Pancreas (tissue), 10 donors: ENCODE measurements at regions not wholly inside any gene's neighbourhood (a gene's known extent, or its start where the extent isn't known, plus 50 kb on each side); places are given as distances from the start of the nearest gene placed in this dataset.

Experiments
- ATAC-seq, 4 donors: fragments of 200-7000 bp; cut with Tn5 transposase; one replicate each; pipeline versions ENCODE4 v1.8.0 to v1.9.1; 2020; ENCODE audit warnings: mild to moderate bottlenecking in 4 of 4, moderate library complexity in 4 of 4
- DNase-seq, 6 donors: peaks; one replicate each; pipeline ENCODE4 v3.0.0-alpha.2; 2020
- FAIRE-seq: peaks from 2 replicates; lab custom pipeline; 2012; peaks lifted over from hg19 to GRCh38; lab: Jason Lieb, UNC
- H3K27ac ChIP-seq, 4 donors: fragments of 200-600 bp; sonication (generic); 1 replicate in 3 of 4; 2 replicates in 1 of 4; pipeline versions ENCODE4 v1.5.0 to v1.8.0; 2020
- H3K27me3 ChIP-seq, 4 donors: fragments of 200-600 bp; one replicate each; pipeline ENCODE4 v1.8.0; 2021
- H3K36me3 ChIP-seq, 3 donors: fragments of 200-600 bp; sonication (generic) in 1 of 3; one replicate each; pipeline versions ENCODE4 v1.5.0 to v1.8.0; 2020 to 2021
- H3K4me1 ChIP-seq, 3 donors: fragments of 200-600 bp; one replicate each; pipeline ENCODE4 v1.8.0; 2021
- H3K4me3 ChIP-seq, 4 donors: fragments of 200-600 bp; sonication (generic) in 2 of 4; one replicate each; pipeline versions ENCODE4 v1.5.0 to v1.8.0; 2020 to 2021
- H3K9me3 ChIP-seq, 4 donors: fragments of 200-600 bp; one replicate each; pipeline ENCODE4 v1.8.0; 2021
- WGBS, 2 donors: extraction: QIAGEN DNeasy Blood & Tissue Kit; methylation state at CpG; one replicate each; pipeline ENCODE4 v1.1.7; 2013; 5-methylcytosine and 5-hydroxymethylcytosine counted together
- intact Hi-C, 3 donors: fragments of 100-400 bp; cut with DNase I; formaldehyde crosslinking; loops; one replicate each; pipeline versions ENCODE4 v1.11.1 to v1.14.2; 2022
- TF ChIP-seq, protein P1 (sequence below), 4 donors: fragments of 200-600 bp; sonication (generic) in 3 of 4; IDR thresholded peaks; one replicate each; pipeline versions ENCODE4 v1.5.0 to v1.8.0; 2021; ENCODE audit warnings: antibody characterized with exemption in 4 of 4
- donor health status: healthy with polysubstance abuse.
- donor health status: DM: no; HTN: no; CAD: no; lungs with moderate emphysema.
- donor health status: DM: no; HTN: no; CAD: no.
- donor health status: control.
- donor health status: control.
- donor health status: Bipolar disorder and iron deficiency.
- donor health status: DM: yes; HTN: yes; CAD: no.
- donor health status: DM: no; HTN: no; CAD: no.
- donor health status: DM: no; HTN: no; CAD: no.
- donor health status: DM: yes; HTN: yes; CAD: no.

DNA sequence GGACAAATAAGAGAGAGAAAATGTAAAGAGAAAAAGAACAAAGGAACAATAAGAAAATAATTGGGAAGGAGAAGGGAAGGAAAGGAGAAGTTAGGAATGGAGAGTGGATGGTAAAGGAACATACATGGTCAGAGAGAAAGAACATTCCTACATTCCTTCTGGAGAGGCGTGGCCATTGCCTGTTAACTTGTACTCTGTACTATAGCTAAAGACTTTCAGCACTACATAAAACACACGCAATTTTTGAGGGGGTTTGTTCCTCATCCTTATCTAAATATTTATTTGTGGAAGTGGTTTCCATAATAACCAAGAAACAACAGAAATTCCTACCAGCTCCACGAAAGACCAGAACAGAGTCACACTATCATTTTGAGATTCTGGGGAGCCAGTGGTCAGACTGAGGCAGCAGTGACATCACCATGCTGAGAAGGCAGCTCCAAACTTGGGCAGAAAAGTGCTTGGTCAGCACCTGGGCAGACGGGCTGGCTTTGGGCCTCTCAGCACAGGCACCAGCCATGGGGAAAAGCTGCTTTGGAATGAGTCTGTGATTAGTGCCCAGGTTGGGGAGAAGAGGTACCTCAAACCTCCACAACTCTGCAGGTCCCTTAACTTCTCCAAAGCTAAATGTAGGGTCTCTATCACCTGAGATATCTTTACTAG lies 125.9 kb upstream of the NTF3 start:
- Histone ChIP-seq H3K9me3 (no peaks in the 10 kb centered on the region), H3K27ac (no peak overlapping the region), H3K36me3 (no peaks in the 10 kb centered on the region), H3K27me3 (peaks cover 0 to 8% (median 0%) of the 10 kb centered on the region in 4 donors), H3K4me3 (no peak overlapping the region), H3K4me1 (no peaks in the 10 kb centered on the region)
- no peak for FAIRE-seq
- no peak for DNase-seq
- TF ChIP-seq, protein P1, sequence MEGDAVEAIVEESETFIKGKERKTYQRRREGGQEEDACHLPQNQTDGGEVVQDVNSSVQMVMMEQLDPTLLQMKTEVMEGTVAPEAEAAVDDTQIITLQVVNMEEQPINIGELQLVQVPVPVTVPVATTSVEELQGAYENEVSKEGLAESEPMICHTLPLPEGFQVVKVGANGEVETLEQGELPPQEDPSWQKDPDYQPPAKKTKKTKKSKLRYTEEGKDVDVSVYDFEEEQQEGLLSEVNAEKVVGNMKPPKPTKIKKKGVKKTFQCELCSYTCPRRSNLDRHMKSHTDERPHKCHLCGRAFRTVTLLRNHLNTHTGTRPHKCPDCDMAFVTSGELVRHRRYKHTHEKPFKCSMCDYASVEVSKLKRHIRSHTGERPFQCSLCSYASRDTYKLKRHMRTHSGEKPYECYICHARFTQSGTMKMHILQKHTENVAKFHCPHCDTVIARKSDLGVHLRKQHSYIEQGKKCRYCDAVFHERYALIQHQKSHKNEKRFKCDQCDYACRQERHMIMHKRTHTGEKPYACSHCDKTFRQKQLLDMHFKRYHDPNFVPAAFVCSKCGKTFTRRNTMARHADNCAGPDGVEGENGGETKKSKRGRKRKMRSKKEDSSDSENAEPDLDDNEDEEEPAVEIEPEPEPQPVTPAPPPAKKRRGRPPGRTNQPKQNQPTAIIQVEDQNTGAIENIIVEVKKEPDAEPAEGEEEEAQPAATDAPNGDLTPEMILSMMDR (IDR thresholded peaks at IDR 0.05): no peak
- ATAC-seq: no peak
- WGBS, 2 donors: 55 to 57% methylated on average over 4 of the region's 4 CpGs
- intact Hi-C loops: no loop called here

DNA sequence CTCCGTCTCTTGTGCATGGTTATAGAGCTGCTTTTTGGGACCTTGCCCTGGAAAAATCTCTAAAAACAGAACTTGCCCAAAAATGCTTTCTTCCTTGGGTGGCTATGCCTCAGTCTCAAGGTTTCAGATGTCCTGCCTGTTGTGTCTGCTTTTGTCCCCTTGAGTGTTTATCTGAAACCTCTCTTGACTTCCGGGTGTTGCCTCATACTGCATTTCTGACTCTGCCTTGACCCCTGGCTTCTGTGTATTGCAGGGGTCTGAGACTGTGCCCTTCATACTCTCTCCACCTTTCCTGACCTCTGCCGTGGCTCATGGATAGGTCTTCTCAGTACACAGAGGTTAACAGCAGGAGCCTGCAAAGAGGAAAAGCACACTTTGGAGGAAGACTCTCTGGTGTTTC lies 124.8 kb upstream of the NTF3 start:
- Histone ChIP-seq H3K4me3 (no peak overlapping the region), H3K4me1 (no peaks in the 10 kb centered on the region), H3K9me3 (no peaks in the 10 kb centered on the region), H3K36me3 (no peaks in the 10 kb centered on the region), H3K27me3 (peaks cover 0 to 5% (median 0%) of the 10 kb centered on the region in 4 donors), H3K27ac (no peak overlapping the region)
- FAIRE-seq: no peak
- TF ChIP-seq, protein P1 (IDR thresholded peaks at IDR 0.05): no peak
- no peak for DNase-seq
- ATAC-seq: no peak
- WGBS, 2 donors: 38 to 41% methylated on average over 3 of the region's 3 CpGs
- intact Hi-C loops: no loop called here

DNA sequence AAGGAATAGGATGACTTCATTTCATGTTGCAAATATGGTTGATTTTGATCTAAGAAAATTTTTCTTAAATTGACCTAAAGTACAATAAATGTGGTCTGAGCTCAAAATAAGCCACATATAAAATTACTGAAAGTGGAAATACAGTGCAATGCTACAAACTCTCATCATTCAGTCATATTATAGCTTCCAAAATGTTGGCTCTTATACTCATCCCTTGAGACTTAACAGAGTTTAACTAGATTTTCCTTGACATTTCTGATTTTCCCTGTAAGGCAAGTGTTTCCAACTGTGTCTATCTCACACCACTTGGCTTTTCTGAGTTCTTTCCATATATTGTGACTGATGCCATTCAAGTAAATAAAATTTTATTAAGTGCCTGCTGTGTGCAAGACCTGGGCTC lies 123.7 kb upstream of the NTF3 start:
- TF ChIP-seq, protein P1 (IDR thresholded peaks at IDR 0.05): no peak
- no peak for FAIRE-seq
- DNase-seq: no peak
- Histone ChIP-seq H3K27ac (no peak overlapping the region), H3K27me3 (peaks cover 0 to 5% (median 0%) of the 10 kb centered on the region in 4 donors), H3K4me3 (no peak overlapping the region), H3K4me1 (no peaks in the 10 kb centered on the region), H3K36me3 (no peaks in the 10 kb centered on the region), H3K9me3 (no peaks in the 10 kb centered on the region)
- intact Hi-C loops: no loop called here
- no peak for ATAC-seq

DNA sequence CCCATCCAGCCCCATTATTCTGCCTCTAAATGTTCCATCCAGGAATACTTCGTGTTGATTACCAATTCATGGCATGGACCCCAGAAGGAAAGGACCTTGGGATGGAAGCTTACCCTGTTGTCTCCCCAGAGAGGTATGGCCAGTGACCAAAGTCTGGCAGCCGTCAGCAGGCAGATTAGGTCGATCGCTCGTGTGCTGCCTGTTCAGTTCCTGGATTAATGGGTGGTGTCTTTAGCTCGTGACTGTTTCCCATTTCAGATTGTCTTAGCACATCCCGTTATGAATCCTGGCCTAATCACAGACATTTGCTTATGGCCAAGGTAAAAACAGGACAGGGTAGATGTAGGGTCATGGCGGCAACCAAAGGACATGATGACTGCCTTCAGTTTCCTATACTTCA lies 122.9 kb upstream of the NTF3 start:
- FAIRE-seq: no peak
- Histone ChIP-seq H3K27me3 (peaks cover 0 to 5% (median 0%) of the 10 kb centered on the region in 4 donors), H3K9me3 (no peaks in the 10 kb centered on the region), H3K4me3 (no peak overlapping the region), H3K36me3 (no peaks in the 10 kb centered on the region), H3K27ac (no peak overlapping the region), H3K4me1 (no peaks in the 10 kb centered on the region)
- intact Hi-C loops: no loop called here
- DNase-seq: no peak
- ATAC-seq: no peak
- WGBS, 2 donors: 68 to 79% methylated on average over 8 of the region's 8 CpGs
- TF ChIP-seq, protein P1 (IDR thresholded peaks at IDR 0.05): no peak

DNA sequence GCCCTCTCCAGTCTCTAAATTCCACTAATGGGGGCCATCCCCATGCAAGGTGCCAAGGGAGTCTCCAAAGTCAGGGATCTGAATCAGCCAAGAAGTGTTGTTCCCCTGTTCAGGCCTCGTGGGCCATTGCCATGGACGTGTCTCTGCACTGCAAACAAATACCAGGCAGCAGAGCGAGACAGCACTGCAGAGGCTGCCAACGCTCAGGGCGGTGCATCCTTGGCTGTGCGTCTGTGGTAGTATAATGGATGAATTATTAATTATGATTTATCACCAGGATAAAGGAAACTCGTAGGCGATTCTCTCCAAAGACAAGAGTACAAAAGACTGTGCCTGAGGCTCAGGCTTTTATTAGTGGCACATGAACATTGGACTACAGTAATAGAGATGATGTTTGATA lies 122.3 kb upstream of the NTF3 start:
- TF ChIP-seq, protein P1 (IDR thresholded peaks at IDR 0.05): no peak
- WGBS, 2 donors: 39 to 40% methylated on average over 8 of the region's 8 CpGs
- Histone ChIP-seq H3K27ac (no peak overlapping the region), H3K36me3 (no peaks in the 10 kb centered on the region), H3K4me3 (no peak overlapping the region), H3K27me3 (peaks cover 0 to 5% (median 0%) of the 10 kb centered on the region in 4 donors), H3K4me1 (no peaks in the 10 kb centered on the region), H3K9me3 (no peaks in the 10 kb centered on the region)
- no peak for DNase-seq
- ATAC-seq: no peak
- intact Hi-C loops: no loop called here
- FAIRE-seq: no peak
